Astrocyte (in vitro differentiated cells and primary cell): ENCODE measurements at regions not wholly inside any gene's neighbourhood (a gene's known extent, or its start where the extent isn't known, plus 50 kb on each side); places are given as distances from the start of the nearest gene placed in this dataset.

Experiments
- EZH2 ChIP-seq: IDR thresholded peaks from 2 replicates; pipeline ENCODE4 v1.6.1; 2012; ENCODE audit warnings: mild to moderate bottlenecking, low read length, inconsistent platforms; ENCODE audit not compliant: insufficient read depth
- TF ChIP-seq, protein P1 (sequence below): IDR thresholded peaks from 2 replicates; pipeline ENCODE4 v1.5.1; 2011; ENCODE audit warnings: low read depth, mild to moderate bottlenecking, inconsistent platforms, low read length, moderate library complexity; ENCODE audit not compliant: insufficient read depth

DNA sequence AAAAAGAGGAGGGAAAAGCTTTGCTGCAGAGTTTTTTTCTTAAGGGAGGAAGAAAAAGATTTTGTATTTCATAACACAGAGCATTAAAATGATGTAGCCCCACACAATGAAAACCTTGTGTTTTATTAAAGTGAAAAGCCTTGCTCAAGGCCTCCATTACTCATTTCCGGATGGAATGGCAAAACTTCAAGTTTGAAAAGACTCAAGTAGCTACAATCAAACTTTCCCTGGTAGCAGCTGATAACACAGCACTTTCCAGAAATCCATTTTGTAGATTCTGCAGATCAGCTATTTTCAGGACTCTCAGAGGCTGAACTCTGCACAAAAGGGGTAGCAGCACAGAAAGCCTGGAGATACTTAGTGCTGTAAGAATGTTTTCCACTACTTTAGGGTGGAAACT lies 374.8 kb downstream of the NFIB start:
- TF ChIP-seq, protein P1, sequence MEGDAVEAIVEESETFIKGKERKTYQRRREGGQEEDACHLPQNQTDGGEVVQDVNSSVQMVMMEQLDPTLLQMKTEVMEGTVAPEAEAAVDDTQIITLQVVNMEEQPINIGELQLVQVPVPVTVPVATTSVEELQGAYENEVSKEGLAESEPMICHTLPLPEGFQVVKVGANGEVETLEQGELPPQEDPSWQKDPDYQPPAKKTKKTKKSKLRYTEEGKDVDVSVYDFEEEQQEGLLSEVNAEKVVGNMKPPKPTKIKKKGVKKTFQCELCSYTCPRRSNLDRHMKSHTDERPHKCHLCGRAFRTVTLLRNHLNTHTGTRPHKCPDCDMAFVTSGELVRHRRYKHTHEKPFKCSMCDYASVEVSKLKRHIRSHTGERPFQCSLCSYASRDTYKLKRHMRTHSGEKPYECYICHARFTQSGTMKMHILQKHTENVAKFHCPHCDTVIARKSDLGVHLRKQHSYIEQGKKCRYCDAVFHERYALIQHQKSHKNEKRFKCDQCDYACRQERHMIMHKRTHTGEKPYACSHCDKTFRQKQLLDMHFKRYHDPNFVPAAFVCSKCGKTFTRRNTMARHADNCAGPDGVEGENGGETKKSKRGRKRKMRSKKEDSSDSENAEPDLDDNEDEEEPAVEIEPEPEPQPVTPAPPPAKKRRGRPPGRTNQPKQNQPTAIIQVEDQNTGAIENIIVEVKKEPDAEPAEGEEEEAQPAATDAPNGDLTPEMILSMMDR, result no peak
- no peak for TF ChIP-seq EZH2
